GM19463 (cell line): ENCODE measurements at regions not wholly inside any gene's neighbourhood (a gene's known extent, or its start where the extent isn't known, plus 50 kb on each side); places are given as distances from the start of the nearest gene placed in this dataset.

Source experiments
- ATAC-seq: cut with Tn5 transposase; IDR thresholded peaks from one replicate; pipeline ENCODE4 v1.9.1; 2021; ENCODE audit warnings: mild to moderate bottlenecking, moderate library complexity; ENCODE audit not compliant: unreplicated experiment

DNA sequence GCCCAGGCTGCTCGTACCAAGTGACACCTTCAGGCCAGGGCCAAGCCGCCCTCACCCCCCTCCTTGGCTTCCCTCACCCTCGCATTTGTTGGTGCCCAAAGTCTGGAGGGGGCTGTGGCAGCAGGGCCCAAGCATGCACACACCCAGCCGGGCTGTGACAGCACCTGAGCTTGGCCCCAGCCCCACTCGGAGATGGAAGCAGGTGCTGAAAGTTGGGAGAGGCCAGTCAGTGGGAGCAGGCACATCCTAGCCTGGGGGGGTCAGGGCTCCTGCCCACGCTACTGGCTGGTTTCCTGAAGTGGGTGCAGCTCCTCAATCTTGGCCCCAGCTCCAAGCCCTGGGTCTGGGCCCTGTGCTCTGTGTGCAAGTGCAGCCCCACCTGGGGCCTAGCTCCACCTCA lies 228.0 kb downstream of the RDH14 start:
- ATAC-seq = no peak

DNA sequence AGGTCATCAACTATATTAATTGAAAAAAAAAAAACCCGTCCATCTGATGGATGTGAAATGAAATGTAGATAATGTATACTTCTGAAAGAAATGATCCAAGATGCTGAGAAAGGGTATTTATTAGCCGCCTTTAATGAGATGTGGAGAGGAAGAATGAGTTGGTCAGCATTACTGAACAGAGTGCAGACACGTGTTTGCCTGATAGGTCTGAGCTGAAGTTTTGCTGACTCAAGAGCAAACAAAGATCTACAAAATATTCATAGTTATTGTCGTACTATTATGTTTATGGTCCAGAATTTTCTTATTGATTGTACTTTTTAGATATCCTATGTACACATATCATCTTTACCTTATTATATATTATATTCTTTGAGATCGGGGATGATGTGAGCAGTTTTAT lies 235.3 kb downstream of the RDH14 start:
- ATAC-seq = no peak

GRCh38 chr2:18319987-18320386 lies 240.5 kb downstream of the RDH14 start:
- no peak for ATAC-seq

- ATAC-seq = no peak
These were observed 243.4 kb downstream of the RDH14 start for GRCh38 chr2:18317017-18317416.

- ATAC-seq = no peak
These were observed 247.6 kb downstream of the RDH14 start for GRCh38 chr2:18312818-18313217.

DNA sequence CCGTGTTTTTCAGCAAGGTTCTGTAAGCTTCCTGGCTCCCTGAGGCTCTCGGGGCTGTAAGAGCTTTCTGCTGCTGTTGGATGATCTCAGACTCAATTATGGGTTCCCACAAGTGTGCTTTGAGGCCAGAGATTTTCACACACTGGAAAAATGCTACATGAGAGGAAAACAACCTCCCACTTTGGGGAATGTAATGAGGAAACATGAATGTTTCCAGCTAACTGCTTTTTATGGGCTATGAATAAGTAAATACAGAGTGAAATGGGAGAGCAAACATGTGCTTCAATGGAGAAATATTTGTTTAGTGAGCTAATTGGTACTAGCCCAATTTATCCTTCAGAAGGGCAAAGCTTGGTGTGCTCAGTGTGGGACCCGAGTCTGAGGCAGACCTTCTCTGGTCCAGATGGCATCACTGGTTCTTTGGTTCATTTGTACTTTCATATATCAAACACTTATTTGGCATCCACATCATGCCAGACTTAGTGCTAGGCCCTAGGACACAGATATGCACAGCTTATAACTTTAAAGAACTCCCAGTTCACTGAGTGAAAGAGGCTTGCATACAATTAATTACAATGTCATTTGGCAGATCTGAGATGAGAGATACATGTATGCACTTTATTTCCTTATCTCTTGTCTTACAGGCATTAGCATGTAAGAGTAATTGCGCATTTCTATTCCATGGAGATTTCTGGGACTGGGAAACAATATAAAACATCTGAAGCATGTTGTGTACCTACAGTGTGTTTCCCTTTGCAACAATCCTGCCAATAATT lies 248.8 kb downstream of the RDH14 start:
- ATAC-seq = no peak

- ATAC-seq = no peak
These were observed 250.8 kb downstream of the RDH14 start for GRCh38 chr2:18309627-18310026.

- no peak for ATAC-seq
These were observed 251.3 kb downstream of the RDH14 start for GRCh38 chr2:18309188-18309587.

DNA sequence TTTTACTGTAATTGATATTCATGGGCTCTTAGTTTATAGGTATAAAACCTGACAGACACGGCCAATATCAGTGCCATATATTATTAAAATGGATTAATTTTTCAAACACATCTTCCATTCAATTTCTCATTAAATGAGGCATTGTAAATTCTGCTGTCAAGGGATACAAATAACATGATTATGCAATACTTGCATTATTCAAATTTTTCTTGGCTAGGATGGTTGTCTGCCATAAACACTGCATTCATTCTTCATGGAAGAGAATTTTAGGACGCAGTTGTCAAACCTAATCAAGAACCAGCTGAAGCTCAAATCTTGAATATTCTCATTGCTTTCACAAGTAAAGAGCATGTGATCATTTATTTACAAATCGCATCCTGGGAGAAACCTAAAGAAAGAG lies 255.6 kb downstream of the RDH14 start:
- no peak for ATAC-seq

GRCh38 chr2:18301421-18302139 lies 258.9 kb downstream of the RDH14 start:
- ATAC-seq = no peak

- ATAC-seq = no peak
These were observed 260.8 kb downstream of the RDH14 start for GRCh38 chr2:18299423-18300212.

- no peak for ATAC-seq
These were observed 262.9 kb downstream of the RDH14 start for GRCh38 chr2:18297534-18298058.

- ATAC-seq = no peak
These were observed 270.1 kb downstream of the RDH14 start for GRCh38 chr2:18290386-18290785.

DNA sequence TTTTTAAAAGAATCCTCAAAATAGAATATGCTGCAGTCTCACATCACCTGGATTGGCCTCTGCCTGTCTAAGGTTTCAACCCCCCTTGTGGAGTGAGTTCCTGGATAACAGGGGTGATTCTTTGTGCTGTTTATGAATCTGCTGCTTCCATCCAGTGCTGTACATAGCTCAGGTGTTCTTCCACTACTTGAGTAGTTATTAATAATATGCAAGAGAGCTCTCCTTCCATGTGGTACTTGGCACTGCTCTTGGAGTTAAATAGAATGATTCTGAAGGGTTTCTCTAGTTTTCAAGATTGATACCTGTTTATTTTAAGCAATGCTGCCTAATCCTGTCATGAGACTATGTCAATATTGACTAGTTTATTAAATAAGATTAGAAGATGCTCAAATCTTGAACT lies 273.6 kb downstream of the RDH14 start:
- ATAC-seq = no peak

- ATAC-seq = no peak
These were observed 276.1 kb downstream of the RDH14 start for GRCh38 chr2:18284331-18284730.

- ATAC-seq = no peak
These were observed 278.4 kb downstream of the RDH14 start for GRCh38 chr2:18282026-18282425.

DNA sequence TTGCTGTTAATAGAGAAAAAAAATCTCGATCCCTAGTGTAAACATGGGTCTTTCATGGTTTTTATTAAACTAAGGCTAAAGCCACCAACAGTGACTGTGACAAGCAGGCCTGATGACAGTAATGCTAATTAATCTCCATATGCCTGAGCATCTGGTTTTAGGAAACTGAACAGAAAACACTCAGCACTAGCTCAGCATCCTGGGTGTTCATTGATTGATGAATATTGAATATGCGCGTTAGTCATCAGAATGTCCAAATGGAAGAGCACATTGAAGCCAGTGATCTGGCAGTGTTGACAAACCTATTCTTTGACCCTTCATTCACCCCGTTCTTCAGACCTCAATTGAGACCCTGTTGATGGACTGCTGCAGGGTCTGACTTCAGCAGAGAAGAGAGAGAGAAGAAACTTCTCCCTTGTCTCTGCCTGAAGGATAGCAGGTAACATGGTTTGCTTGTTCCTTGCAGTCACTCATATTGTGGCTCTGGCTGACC lies 283.8 kb downstream of the RDH14 start:
- no peak for ATAC-seq

DNA sequence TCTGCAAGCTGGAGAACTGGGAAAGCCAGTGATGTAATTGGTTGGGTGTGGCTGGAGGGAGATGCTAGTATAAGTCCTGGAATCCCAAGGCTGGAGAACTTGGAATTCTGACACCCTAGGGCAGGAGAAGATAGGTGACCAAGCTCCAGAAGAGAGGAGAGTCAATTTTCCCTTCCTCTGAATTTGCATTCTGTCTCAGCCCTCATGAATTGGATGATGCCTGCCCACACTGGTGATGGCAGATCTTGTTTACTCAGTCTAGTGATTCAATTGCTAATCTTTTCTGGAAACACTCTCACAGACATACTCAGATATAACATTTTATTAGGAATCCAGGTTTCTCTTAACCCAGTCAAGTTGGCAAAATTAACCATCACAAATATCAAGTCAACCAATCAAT lies 287.2 kb downstream of the RDH14 start:
- ATAC-seq = no peak

DNA sequence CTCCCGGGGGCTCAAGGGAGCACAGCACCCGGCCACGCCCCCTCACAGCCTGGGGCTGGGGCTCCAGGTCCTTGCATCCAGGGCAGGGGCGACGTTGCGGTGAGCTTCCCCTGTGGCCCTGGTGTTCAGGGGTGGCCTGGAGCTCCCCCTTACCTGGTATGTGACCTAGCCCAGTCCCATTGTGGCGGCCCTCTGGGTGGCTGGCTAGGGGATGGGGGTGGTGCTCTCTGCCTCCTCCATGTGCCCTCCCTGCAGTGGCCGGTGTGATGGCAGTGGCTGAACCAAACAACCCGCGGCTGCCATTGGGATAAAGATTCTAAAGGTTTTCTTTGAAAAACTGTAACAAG lies 288.3 kb downstream of the RDH14 start:
- no peak for ATAC-seq

- no peak for ATAC-seq
These were observed 288.9 kb downstream of the RDH14 start for GRCh38 chr2:18271370-18272147.

DNA sequence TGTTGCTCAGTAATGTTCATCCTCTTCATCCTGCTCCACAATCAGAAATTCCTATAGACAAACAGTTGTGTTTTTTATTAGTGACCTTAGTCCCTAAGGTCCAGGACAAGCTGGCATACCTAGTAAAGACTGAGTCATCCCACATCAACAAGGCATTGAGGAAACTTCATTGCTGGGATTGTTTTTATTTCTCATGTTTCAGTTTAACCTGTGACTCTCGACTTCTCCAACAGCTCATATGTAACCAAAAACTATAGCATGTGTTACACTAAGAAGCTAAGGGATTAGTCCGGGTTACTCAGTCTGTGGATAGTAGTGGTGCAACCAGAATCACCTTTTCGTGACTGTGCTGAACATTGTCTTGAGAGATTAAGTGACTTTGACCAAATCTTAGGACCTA lies 292.1 kb downstream of the RDH14 start:
- ATAC-seq = no peak
